HG03442 (cell line): ENCODE measurements at regions not wholly inside any gene's neighbourhood (a gene's known extent, or its start where the extent isn't known, plus 50 kb on each side); places are given as distances from the start of the nearest gene placed in this dataset.
"Not testable (repeated sequence)": the region's sequence is repeated elsewhere in the genome, so short reads cannot be mapped to it uniquely, and the experiment has no call there.

ENCODE experiments used
- ATAC-seq: cut with Tn5 transposase; IDR thresholded peaks from one replicate; pipeline ENCODE4 v1.9.1; 2021; ENCODE audit warnings: mild to moderate bottlenecking, moderate library complexity; ENCODE audit not compliant: unreplicated experiment

- no peak for ATAC-seq
Observed at GRCh38 chr13:88188986-88189385, 517.8 kb downstream of the SLITRK5 start.

GRCh38 chr13:88189728-88190127 is 518.6 kb downstream of the SLITRK5 start:
- no peak for ATAC-seq

GRCh38 chr13:88196106-88196505 is 524.9 kb downstream of the SLITRK5 start:
- ATAC-seq, result no peak

GRCh38 chr13:88217372-88217771 is 546.2 kb downstream of the SLITRK5 start:
- ATAC-seq, result no peak

GRCh38 chr13:88217883-88218282 is 546.7 kb downstream of the SLITRK5 start:
- no peak for ATAC-seq

GRCh38 chr13:88223958-88224357 is 552.8 kb downstream of the SLITRK5 start:
- no peak for ATAC-seq

- ATAC-seq, result no peak
Observed at GRCh38 chr13:88235441-88235840, 564.3 kb downstream of the SLITRK5 start.

- ATAC-seq, result no peak
Observed at GRCh38 chr13:88246239-88246638, 575.1 kb downstream of the SLITRK5 start.

GRCh38 chr13:88248393-88248792 is 577.2 kb downstream of the SLITRK5 start:
- no peak for ATAC-seq

GRCh38 chr13:88257706-88258105 is 586.5 kb downstream of the SLITRK5 start:
- ATAC-seq, result no peak

- ATAC-seq, result no peak
Observed at GRCh38 chr13:88263808-88264207, 592.6 kb downstream of the SLITRK5 start.

- no peak for ATAC-seq
Observed at GRCh38 chr13:88281841-88282240, 610.7 kb downstream of the SLITRK5 start.

GRCh38 chr13:88285329-88285728 is 614.2 kb downstream of the SLITRK5 start:
- ATAC-seq, result no peak

- ATAC-seq, result no peak
Observed at GRCh38 chr13:88288326-88288725, 617.2 kb downstream of the SLITRK5 start.

GRCh38 chr13:88291731-88292130 is 620.6 kb downstream of the SLITRK5 start:
- not testable (repeated sequence) for ATAC-seq

- no peak for ATAC-seq
Observed at GRCh38 chr13:88294368-88294767, 623.2 kb downstream of the SLITRK5 start.

- ATAC-seq, result no peak
Observed at GRCh38 chr13:88303157-88303556, 632.0 kb downstream of the SLITRK5 start.

GRCh38 chr13:88303605-88304004 is 632.4 kb downstream of the SLITRK5 start:
- ATAC-seq, result no peak

GRCh38 chr13:88314496-88314895 is 643.3 kb downstream of the SLITRK5 start:
- no peak for ATAC-seq

GRCh38 chr13:88329066-88329465 is 657.9 kb downstream of the SLITRK5 start:
- no peak for ATAC-seq

- ATAC-seq, result no peak
Observed at GRCh38 chr13:88339271-88339741, 668.1 kb downstream of the SLITRK5 start.

GRCh38 chr13:88345171-88345847 is 674.1 kb downstream of the SLITRK5 start:
- ATAC-seq, result no peak

- ATAC-seq, result no peak
Observed at GRCh38 chr13:88360761-88361160, 689.6 kb downstream of the SLITRK5 start.
